WTC11 (cell line): ENCODE measurements at regions not wholly inside any gene's neighbourhood (a gene's known extent, or its start where the extent isn't known, plus 50 kb on each side); places are given as distances from the start of the nearest gene placed in this dataset.

ENCODE experiments used
- ATAC-seq: fragments of 200-7000 bp; cut with Tn5 transposase; 2 replicates; pipeline ENCODE4 v1.10.0; 2021; ENCODE audit warnings: mild to moderate bottlenecking, moderate library complexity
- CTCF ChIA-PET: fragments of 300-600 bp; sonication (Branson Sonifier 250); formaldehyde crosslinking; loops from one replicate; lab custom pipeline; 2021; ENCODE audit warnings: antibody characterized with exemption; lab: Charles Lee
- POLR2A ChIA-PET: fragments of 350-600 bp; sonication (Branson Sonifier 250); formaldehyde crosslinking; loops from one replicate; lab custom pipeline; 2021; ENCODE audit warnings: antibody characterized with exemption; lab: Charles Lee
- DNase-seq: peaks from one replicate; pipeline ENCODE4 v3.0.0; 2021; ENCODE audit warnings: low spot score
- H3K27ac Mint-ChIP-seq: 2 replicates; pipeline ENCODE4 v1.8.0; 2021; ENCODE audit warnings: mixed read lengths
- H3K27me3 Mint-ChIP-seq: 2 replicates; pipeline ENCODE4 v1.8.0; 2021; ENCODE audit warnings: low read depth, mild to moderate bottlenecking, moderate library complexity, mixed read lengths
- H3K36me3 Mint-ChIP-seq: 2 replicates; pipeline ENCODE4 v1.8.0; 2021; ENCODE audit warnings: mixed read lengths
- H3K4me1 Mint-ChIP-seq: 2 replicates; pipeline ENCODE4 v1.8.0; 2022; ENCODE audit warnings: mixed read lengths
- H3K4me3 Mint-ChIP-seq: 2 replicates; pipeline ENCODE4 v1.8.0; 2021; ENCODE audit warnings: mild to moderate bottlenecking, moderate library complexity, mixed read lengths
- H3K9me3 Mint-ChIP-seq: 2 replicates; pipeline ENCODE4 v1.8.0; 2021; ENCODE audit warnings: mixed read lengths
- ATF2 ChIP-seq: sonication (generic); formaldehyde crosslinking; IDR thresholded peaks from 2 replicates; pipeline ENCODE4 v1.8.1; 2022; ENCODE audit warnings: low read depth, missing genetic modification reagents, borderline replicate concordance
- ELF4 ChIP-seq: sonication (generic); formaldehyde crosslinking; IDR thresholded peaks from 2 replicates; pipeline ENCODE4 v1.8.1; 2022; ENCODE audit warnings: low read depth, mild to moderate bottlenecking, moderate library complexity, missing genetic modification reagents
- EMX1 ChIP-seq: fragments of 250-450 bp; sonication (Bioruptor Pico); IDR thresholded peaks from 2 replicates; pipeline ENCODE4 v1.8.0; 2021; ENCODE audit warnings: mild to moderate bottlenecking
- ESRRA ChIP-seq: sonication (generic); formaldehyde crosslinking; IDR thresholded peaks from 2 replicates; pipeline ENCODE4 v1.8.1; 2022; ENCODE audit warnings: mild to moderate bottlenecking, missing genetic modification reagents, borderline replicate concordance
- GRHL2 ChIP-seq: fragments of 250-450 bp; sonication (Bioruptor Pico); IDR thresholded peaks from 2 replicates; pipeline ENCODE4 v1.8.0; 2022; ENCODE audit warnings: mild to moderate bottlenecking, moderate library complexity; ENCODE audit not compliant: insufficient replicate concordance, severe bottlenecking
- KAT7 ChIP-seq: sonication (generic); formaldehyde crosslinking; IDR thresholded peaks from 2 replicates; pipeline ENCODE4 v1.8.1; 2023; ENCODE audit warnings: missing genetic modification reagents, mild to moderate bottlenecking, borderline replicate concordance
- MAX ChIP-seq: sonication (generic); formaldehyde crosslinking; IDR thresholded peaks from 2 replicates; pipeline ENCODE4 v1.8.0; 2022; ENCODE audit warnings: mild to moderate bottlenecking, missing genetic modification reagents
- MLX ChIP-seq: sonication (generic); formaldehyde crosslinking; IDR thresholded peaks from 2 replicates; pipeline ENCODE4 v1.8.1; 2023; ENCODE audit warnings: mild to moderate bottlenecking, missing genetic modification reagents, moderate library complexity
- NFYB ChIP-seq: sonication (generic); formaldehyde crosslinking; conservative IDR thresholded peaks from 2 replicates; pipeline ENCODE4 v1.8.0; 2022; ENCODE audit warnings: low read depth, missing genetic modification reagents
- NR1H2 ChIP-seq: sonication (generic); formaldehyde crosslinking; IDR thresholded peaks from 2 replicates; pipeline ENCODE4 v1.9.0; 2021; ENCODE audit warnings: mild to moderate bottlenecking, moderate library complexity, missing genetic modification reagents
- PRRX2 ChIP-seq: fragments of 250-450 bp; sonication (Bioruptor Pico); IDR thresholded peaks from 2 replicates; pipeline ENCODE4 v1.8.0; 2021; ENCODE audit warnings: mild to moderate bottlenecking
- RELA ChIP-seq: sonication (generic); formaldehyde crosslinking; IDR thresholded peaks from 2 replicates; pipeline ENCODE4 v1.8.1; 2022; ENCODE audit warnings: missing genetic modification reagents, mild to moderate bottlenecking, borderline replicate concordance
- RORB ChIP-seq: fragments of 250-450 bp; sonication (Bioruptor Pico); IDR thresholded peaks from 2 replicates; pipeline ENCODE4 v1.9.0; 2021; ENCODE audit warnings: mild to moderate bottlenecking
- SMAD3 ChIP-seq: sonication (generic); formaldehyde crosslinking; IDR thresholded peaks from 2 replicates; pipeline ENCODE4 v1.8.0; 2022; ENCODE audit warnings: missing genetic modification reagents, mild to moderate bottlenecking, borderline replicate concordance
- SMAD4 ChIP-seq: sonication (generic); formaldehyde crosslinking; IDR thresholded peaks from 2 replicates; pipeline ENCODE4 v1.8.0; 2022; ENCODE audit warnings: mild to moderate bottlenecking, missing genetic modification reagents
- SP1 ChIP-seq: sonication (generic); formaldehyde crosslinking; conservative IDR thresholded peaks from 2 replicates; pipeline ENCODE4 v1.8.1; 2022; ENCODE audit warnings: missing genetic modification reagents
- TCF7 ChIP-seq: sonication (generic); formaldehyde crosslinking; IDR thresholded peaks from 2 replicates; pipeline ENCODE4 v1.8.0; 2022; ENCODE audit warnings: mild to moderate bottlenecking, low read depth, missing genetic modification reagents, moderate library complexity
- TEAD1 ChIP-seq: sonication (generic); formaldehyde crosslinking; IDR thresholded peaks from 2 replicates; pipeline ENCODE4 v1.8.0; 2022; ENCODE audit warnings: mild to moderate bottlenecking, missing genetic modification reagents
- ZBTB21 ChIP-seq: sonication (generic); formaldehyde crosslinking; IDR thresholded peaks from 2 replicates; pipeline ENCODE4 v1.8.1; 2023; ENCODE audit warnings: mild to moderate bottlenecking, missing genetic modification reagents, borderline replicate concordance
- ZNF121 ChIP-seq: sonication (generic); formaldehyde crosslinking; IDR thresholded peaks from 2 replicates; pipeline ENCODE4 v1.8.0; 2023; ENCODE audit warnings: missing genetic modification reagents
- ZNF232 ChIP-seq: sonication (generic); formaldehyde crosslinking; IDR thresholded peaks from 2 replicates; pipeline ENCODE4 v1.8.0; 2022; ENCODE audit warnings: mild to moderate bottlenecking, missing genetic modification reagents
- ZNF317 ChIP-seq: sonication (generic); formaldehyde crosslinking; IDR thresholded peaks from 2 replicates; pipeline ENCODE4 v1.8.1; 2023; ENCODE audit warnings: low read depth, mild to moderate bottlenecking, moderate library complexity, missing genetic modification reagents, borderline replicate concordance
- ZNF416 ChIP-seq: fragments of 250-450 bp; sonication (Bioruptor Pico); IDR thresholded peaks from 2 replicates; pipeline ENCODE4 v1.9.0; 2021; ENCODE audit warnings: mild to moderate bottlenecking, inconsistent platforms
- TF ChIP-seq, protein P1 (sequence below): sonication (generic); formaldehyde crosslinking; IDR thresholded peaks from 2 replicates; pipeline ENCODE4 v1.8.0; 2022; ENCODE audit warnings: mild to moderate bottlenecking, missing genetic modification reagents
- TF ChIP-seq, protein P2 (sequence below): sonication (generic); formaldehyde crosslinking; IDR thresholded peaks from 2 replicates; pipeline ENCODE4 v1.8.1; 2023; ENCODE audit warnings: mild to moderate bottlenecking, moderate library complexity, missing genetic modification reagents
- TF ChIP-seq, protein P3 (sequence below): sonication (generic); formaldehyde crosslinking; conservative IDR thresholded peaks from 2 replicates; pipeline ENCODE4 v1.8.1; 2023; ENCODE audit warnings: mild to moderate bottlenecking, low read depth, missing genetic modification reagents, moderate library complexity

- TF ChIP-seq NFYB (no peak), MLX (CRISPR knock-in tag) (no peak)
Measured at GRCh38 chr16:72424757-72425156, 252.8 kb upstream of the PMFBP1 start (continued).

- no peak overlapping the region for H3K4me3 Mint-ChIP-seq
- H3K9me3 Mint-ChIP-seq = peaks cover 35% of the 10 kb centered on the region
- H3K27me3 Mint-ChIP-seq = no peaks in the 10 kb centered on the region
- H3K4me1 Mint-ChIP-seq = peaks cover 7% of the 10 kb centered on the region
- ChIA-PET CTCF (interaction anchor here (1.9 kb wide), 1 partner anchor 22 kb away, joined by 7 read pairs; no protein-coding TSS in a partner anchor), POLR2A (no interaction called here)
- DNase-seq = no peak
- TF ChIP-seq, protein P1, sequence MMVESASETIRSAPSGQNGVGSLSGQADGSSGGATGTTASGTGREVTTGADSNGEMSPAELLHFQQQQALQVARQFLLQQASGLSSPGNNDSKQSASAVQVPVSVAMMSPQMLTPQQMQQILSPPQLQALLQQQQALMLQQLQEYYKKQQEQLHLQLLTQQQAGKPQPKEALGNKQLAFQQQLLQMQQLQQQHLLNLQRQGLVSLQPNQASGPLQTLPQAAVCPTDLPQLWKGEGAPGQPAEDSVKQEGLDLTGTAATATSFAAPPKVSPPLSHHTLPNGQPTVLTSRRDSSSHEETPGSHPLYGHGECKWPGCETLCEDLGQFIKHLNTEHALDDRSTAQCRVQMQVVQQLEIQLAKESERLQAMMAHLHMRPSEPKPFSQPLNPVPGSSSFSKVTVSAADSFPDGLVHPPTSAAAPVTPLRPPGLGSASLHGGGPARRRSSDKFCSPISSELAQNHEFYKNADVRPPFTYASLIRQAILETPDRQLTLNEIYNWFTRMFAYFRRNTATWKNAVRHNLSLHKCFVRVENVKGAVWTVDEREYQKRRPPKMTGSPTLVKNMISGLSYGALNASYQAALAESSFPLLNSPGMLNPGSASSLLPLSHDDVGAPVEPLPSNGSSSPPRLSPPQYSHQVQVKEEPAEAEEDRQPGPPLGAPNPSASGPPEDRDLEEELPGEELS (CRISPR knock-in tag) = no peak
- TF ChIP-seq ESRRA (CRISPR knock-in tag) (no peak), GRHL2 (CRISPR knock-in tag) (no peak), KAT7 (CRISPR knock-in tag) (no peak), ELF4 (no peak), ZNF416 (CRISPR knock-in tag) (no peak), SMAD3 (CRISPR knock-in tag) (no peak), ATF2 (CRISPR knock-in tag) (no peak), NR1H2 (CRISPR knock-in tag) (no peak), PRRX2 (no peak), TEAD1 (no peak), RELA (CRISPR knock-in tag) (no peak), RORB (CRISPR knock-in tag) (no peak), TCF7 (CRISPR knock-in tag) (no peak), EMX1 (no peak)
- TF ChIP-seq, protein P2, sequence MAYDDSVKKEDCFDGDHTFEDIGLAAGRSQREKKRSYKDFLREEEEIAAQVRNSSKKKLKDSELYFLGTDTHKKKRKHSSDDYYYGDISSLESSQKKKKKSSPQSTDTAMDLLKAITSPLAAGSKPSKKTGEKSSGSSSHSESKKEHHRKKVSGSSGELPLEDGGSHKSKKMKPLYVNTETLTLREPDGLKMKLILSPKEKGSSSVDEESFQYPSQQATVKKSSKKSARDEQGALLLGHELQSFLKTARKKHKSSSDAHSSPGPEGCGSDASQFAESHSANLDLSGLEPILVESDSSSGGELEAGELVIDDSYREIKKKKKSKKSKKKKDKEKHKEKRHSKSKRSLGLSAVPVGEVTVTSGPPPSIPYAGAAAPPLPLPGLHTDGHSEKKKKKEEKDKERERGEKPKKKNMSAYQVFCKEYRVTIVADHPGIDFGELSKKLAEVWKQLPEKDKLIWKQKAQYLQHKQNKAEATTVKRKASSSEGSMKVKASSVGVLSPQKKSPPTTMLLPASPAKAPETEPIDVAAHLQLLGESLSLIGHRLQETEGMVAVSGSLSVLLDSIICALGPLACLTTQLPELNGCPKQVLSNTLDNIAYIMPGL (CRISPR knock-in tag) = no peak
- no peak for ATAC-seq
- H3K27ac Mint-ChIP-seq = no peak overlapping the region
- peaks cover 36% of the 10 kb centered on the region for H3K36me3 Mint-ChIP-seq
Measured at GRCh38 chr16:72422308-72422897, 250.4 kb upstream of the PMFBP1 start.

DNA sequence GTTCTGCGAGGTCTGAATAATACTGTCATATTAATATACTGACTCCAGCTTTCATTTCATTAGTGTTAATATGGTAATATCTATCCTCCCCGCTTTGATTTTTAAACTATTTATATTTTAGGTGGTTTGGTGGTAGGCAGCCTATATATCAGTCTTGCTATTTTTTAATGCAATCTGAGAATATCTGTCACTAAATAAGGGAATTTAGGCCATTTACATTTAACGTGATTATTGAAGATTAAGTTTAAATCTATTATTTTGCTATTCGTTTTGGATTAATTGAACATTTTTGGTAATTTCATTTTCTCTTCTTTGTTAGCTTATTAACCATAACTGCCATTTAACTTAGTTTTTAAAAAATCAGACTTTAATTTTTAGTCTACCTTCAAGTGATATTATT, 247.7 kb upstream of the PMFBP1 start:
- DNase-seq = no peak
- no peak overlapping the region for H3K4me3 Mint-ChIP-seq
- TF ChIP-seq, protein P3, sequence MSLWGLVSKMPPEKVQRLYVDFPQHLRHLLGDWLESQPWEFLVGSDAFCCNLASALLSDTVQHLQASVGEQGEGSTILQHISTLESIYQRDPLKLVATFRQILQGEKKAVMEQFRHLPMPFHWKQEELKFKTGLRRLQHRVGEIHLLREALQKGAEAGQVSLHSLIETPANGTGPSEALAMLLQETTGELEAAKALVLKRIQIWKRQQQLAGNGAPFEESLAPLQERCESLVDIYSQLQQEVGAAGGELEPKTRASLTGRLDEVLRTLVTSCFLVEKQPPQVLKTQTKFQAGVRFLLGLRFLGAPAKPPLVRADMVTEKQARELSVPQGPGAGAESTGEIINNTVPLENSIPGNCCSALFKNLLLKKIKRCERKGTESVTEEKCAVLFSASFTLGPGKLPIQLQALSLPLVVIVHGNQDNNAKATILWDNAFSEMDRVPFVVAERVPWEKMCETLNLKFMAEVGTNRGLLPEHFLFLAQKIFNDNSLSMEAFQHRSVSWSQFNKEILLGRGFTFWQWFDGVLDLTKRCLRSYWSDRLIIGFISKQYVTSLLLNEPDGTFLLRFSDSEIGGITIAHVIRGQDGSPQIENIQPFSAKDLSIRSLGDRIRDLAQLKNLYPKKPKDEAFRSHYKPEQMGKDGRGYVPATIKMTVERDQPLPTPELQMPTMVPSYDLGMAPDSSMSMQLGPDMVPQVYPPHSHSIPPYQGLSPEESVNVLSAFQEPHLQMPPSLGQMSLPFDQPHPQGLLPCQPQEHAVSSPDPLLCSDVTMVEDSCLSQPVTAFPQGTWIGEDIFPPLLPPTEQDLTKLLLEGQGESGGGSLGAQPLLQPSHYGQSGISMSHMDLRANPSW (CRISPR knock-in tag) = no peak
- no peak for TF ChIP-seq MLX (CRISPR knock-in tag)
- TF ChIP-seq ZNF317 (CRISPR knock-in tag) = no peak
- no peak for TF ChIP-seq EMX1
- no peak for TF ChIP-seq MAX (CRISPR knock-in tag)
- TF ChIP-seq ZBTB21 (CRISPR knock-in tag) = no peak
- no peak for TF ChIP-seq ZNF232 (CRISPR knock-in tag)
- TF ChIP-seq SP1 = no peak
- TF ChIP-seq ZNF121 (CRISPR knock-in tag) = no peak
- no peak for TF ChIP-seq SMAD4

More for the DNA sequence above, 247.7 kb upstream of the PMFBP1 start:
- POLR2A ChIA-PET = interaction anchor here (0.6 kb wide), 1 partner anchor 444 kb away, joined by 6 read pairs; no protein-coding TSS in a partner anchor
- H3K4me1 Mint-ChIP-seq = peaks cover 3% of the 10 kb centered on the region
- no peak for ATAC-seq
- CTCF ChIA-PET = interaction anchor here (1.4 kb wide), 1 partner anchor 20 kb away, joined by 3 read pairs; no protein-coding TSS in a partner anchor
- H3K27ac Mint-ChIP-seq = no peak overlapping the region
- H3K36me3 Mint-ChIP-seq = peaks cover 35% of the 10 kb centered on the region
- H3K9me3 Mint-ChIP-seq = peaks cover 35% of the 10 kb centered on the region
- no peaks in the 10 kb centered on the region; the same call in 1 of the 2 replicates for H3K27me3 Mint-ChIP-seq
